H1 (cell line): ENCODE measurements at regions not wholly inside any gene's neighbourhood (a gene's known extent, or its start where the extent isn't known, plus 50 kb on each side); places are given as distances from the start of the nearest gene placed in this dataset.

ENCODE experiments used
- CTCF ChIA-PET: fragments of 300-600 bp; sonication (Branson Sonifier 250); formaldehyde crosslinking; loops from one replicate; lab custom pipeline; 2021; ENCODE audit not compliant: partially characterized antibody; lab: Charles Lee
- POLR2A ChIA-PET: fragments of 300-600 bp; sonication (Branson Sonifier 250); formaldehyde crosslinking; loops from one replicate; lab custom pipeline; 2021; ENCODE audit warnings: inconsistent platforms; ENCODE audit not compliant: partially characterized antibody; lab: Charles Lee
- DNase-seq, 2 experiments: peaks; one replicate each; pipeline versions ENCODE4 v3.0.0 to v3.0.0-alpha.2; 2010 to 2022; ENCODE audit warnings: low spot score in 2 of 2, low read depth in 1 of 2, mixed read lengths in 1 of 2
- FAIRE-seq: peaks from 2 replicates; lab custom pipeline; 2011; peaks lifted over from hg19 to GRCh38; lab: Jason Lieb, UNC
- H2AFZ ChIP-seq: 2 replicates; pipeline ENCODE4 v1.8.1; 2012; ENCODE audit warnings: low read length, inconsistent platforms
- H2AK5ac ChIP-seq: 2 replicates; pipeline ENCODE4 v1.6.1; 2013; ENCODE audit warnings: low read depth, low read length
- H2BK120ac ChIP-seq: replicated peaks from 2 replicates; pipeline ENCODE3; 2013; ENCODE audit warnings: low read depth, low read length, inconsistent platforms
- H2BK12ac ChIP-seq: 2 replicates; pipeline ENCODE4 v1.6.1; 2013; ENCODE audit warnings: low read depth, low read length
- H2BK15ac ChIP-seq: 2 replicates; pipeline ENCODE4 v1.6.1; 2013; ENCODE audit warnings: low read length
- H2BK20ac ChIP-seq: 2 replicates; pipeline ENCODE4 v1.6.1; 2013; ENCODE audit warnings: low read length
- H2BK5ac ChIP-seq: 2 replicates; pipeline ENCODE4 v1.6.1; 2013; ENCODE audit warnings: low read depth, low read length
- H3K14ac ChIP-seq: 2 replicates; pipeline ENCODE4 v1.6.1; 2013; ENCODE audit warnings: inconsistent platforms; ENCODE audit not compliant: insufficient read length
- H3K18ac ChIP-seq: 2 replicates; pipeline ENCODE4 v1.6.1; 2013; ENCODE audit warnings: low read length; ENCODE audit errors: extremely low read depth
- H3K23ac ChIP-seq: 2 replicates; pipeline ENCODE4 v1.6.1; 2013; ENCODE audit warnings: inconsistent platforms; ENCODE audit not compliant: insufficient read length
- H3K23me2 ChIP-seq: 2 replicates; pipeline ENCODE4 v1.6.1; 2013; ENCODE audit warnings: low read depth, low read length
- H3K27ac ChIP-seq: 2 replicates; pipeline ENCODE4 v1.6.1; 2011; ENCODE audit warnings: low read depth, low read length, inconsistent platforms
- H3K27me3 ChIP-seq, 4 experiments: replicated peaks in 1 of 4; 1 replicate in 1 of 4; 2 replicates in 3 of 4; pipeline versions ENCODE4 v1.6.1 to v1.8.1; 2011 to 2013; ENCODE audit warnings: low read length in 3 of 4, mild to moderate bottlenecking in 3 of 4, inconsistent platforms in 2 of 4, mixed read lengths in 2 of 4, moderate library complexity in 1 of 4; ENCODE audit not compliant: control insufficient read depth in 3 of 4, insufficient read depth in 3 of 4; ENCODE audit errors: extremely low read depth in 1 of 4
- H3K36me3 ChIP-seq, 4 experiments: 2 replicates each; pipeline versions ENCODE4 v1.6.1 to v1.8.1; 2011 to 2013; ENCODE audit warnings: mild to moderate bottlenecking in 4 of 4, low read length in 3 of 4, moderate library complexity in 2 of 4, control low read depth in 1 of 4, inconsistent platforms in 1 of 4; ENCODE audit not compliant: insufficient read depth in 4 of 4, control insufficient read depth in 2 of 4
- H3K4ac ChIP-seq: replicated peaks from 2 replicates; pipeline ENCODE3; 2013; ENCODE audit warnings: low read length, low read depth, mixed read lengths, inconsistent platforms; ENCODE audit not compliant: insufficient read length
- H3K4me1 ChIP-seq, 4 experiments: replicated peaks in 1 of 4; 1 replicate in 1 of 4; 2 replicates in 3 of 4; pipeline versions ENCODE4 v1.6.1 to v1.8.1; 2011 to 2013; ENCODE audit warnings: low read length in 3 of 4, inconsistent platforms in 2 of 4, mixed read lengths in 1 of 4; ENCODE audit not compliant: insufficient read depth in 4 of 4, control insufficient read depth in 3 of 4
- H3K4me2 ChIP-seq, 2 experiments: 2 replicates each; pipeline versions ENCODE4 v1.6.1 to v1.8.1; 2011 to 2013; ENCODE audit warnings: low read depth in 2 of 2, low read length in 2 of 2, control low read depth in 1 of 2, inconsistent platforms in 1 of 2, mild to moderate bottlenecking in 1 of 2; ENCODE audit not compliant: insufficient read depth in 1 of 2
- H3K4me3 ChIP-seq, 4 experiments: fragments of 200-600, 300-600 bp in 1 of 4; sonication (generic), shearing (Covaris generic), sonication (Bioruptor Twin) in 1 of 4; 2 replicates each; pipeline versions ENCODE4 v1.5.1 to v1.8.1; 2011 to 2016; ENCODE audit warnings: low read length in 4 of 4, low read depth in 3 of 4, control low read depth in 2 of 4, inconsistent platforms in 2 of 4, mild to moderate bottlenecking in 2 of 4, mixed read lengths in 1 of 4, moderate library complexity in 1 of 4; ENCODE audit not compliant: insufficient read depth in 2 of 4; ENCODE audit errors: extremely low read depth in 1 of 4
- H3K56ac ChIP-seq: replicated peaks from 2 replicates; pipeline ENCODE3; 2013; ENCODE audit warnings: low read depth, mild to moderate bottlenecking, mixed read lengths, low read length, inconsistent platforms; ENCODE audit not compliant: insufficient read length
- H3K79me1 ChIP-seq: 2 replicates; pipeline ENCODE4 v1.6.1; 2013; ENCODE audit warnings: low read depth, low read length, control low read depth
- H3K79me2 ChIP-seq, 2 experiments: 2 replicates each; pipeline versions ENCODE4 v1.6.1 to v1.8.1; 2012 to 2013; ENCODE audit warnings: low read length in 2 of 2, mild to moderate bottlenecking in 2 of 2, inconsistent platforms in 1 of 2; ENCODE audit not compliant: insufficient read depth in 2 of 2, control insufficient read depth in 1 of 2
- H3K9ac ChIP-seq, 4 experiments: replicated peaks in 1 of 4; 1 replicate in 1 of 4; 2 replicates in 3 of 4; pipeline versions ENCODE4 v1.6.1 to v1.8.1; 2011 to 2013; ENCODE audit warnings: low read depth in 3 of 4, low read length in 3 of 4, control low read depth in 2 of 4, mild to moderate bottlenecking in 2 of 4, moderate library complexity in 2 of 4, inconsistent platforms in 1 of 4; ENCODE audit errors: extremely low read depth in 1 of 4
- H3K9me3 ChIP-seq, 2 experiments: 2 replicates each; pipeline versions ENCODE4 v1.6.1 to v1.8.1; 2012 to 2013; ENCODE audit warnings: mild to moderate bottlenecking in 2 of 2, moderate library complexity in 2 of 2, control low read depth in 1 of 2, inconsistent platforms in 1 of 2, low read depth in 1 of 2, low read length in 1 of 2, mixed read lengths in 1 of 2; ENCODE audit not compliant: insufficient read depth in 2 of 2
- H4K20me1 ChIP-seq, 2 experiments: replicated peaks in 1 of 2; 2 replicates each; pipeline versions ENCODE3 to v1.8.1; 2011 to 2013; ENCODE audit warnings: inconsistent platforms in 2 of 2, low read length in 2 of 2, mild to moderate bottlenecking in 1 of 2; ENCODE audit not compliant: insufficient read depth in 2 of 2, control insufficient read depth in 1 of 2
- H4K5ac ChIP-seq: 2 replicates; pipeline ENCODE4 v1.6.1; 2013; ENCODE audit warnings: low read length, low read depth, mixed read lengths, inconsistent platforms; ENCODE audit not compliant: insufficient read length
- H4K8ac ChIP-seq: 2 replicates; pipeline ENCODE4 v1.8.0; 2013; ENCODE audit warnings: mild to moderate bottlenecking, moderate library complexity, low read length, inconsistent platforms; ENCODE audit not compliant: insufficient read depth; ENCODE audit errors: extremely low read depth
- H4K91ac ChIP-seq: replicated peaks from 2 replicates; pipeline ENCODE3; 2013; ENCODE audit warnings: low read length, mixed read lengths, inconsistent platforms; ENCODE audit not compliant: insufficient read length
- BACH1 ChIP-seq: IDR thresholded peaks from 2 replicates; pipeline ENCODE4 v1.6.1; 2012; ENCODE audit warnings: low read length, improper control_type of control experiment
- GTF2F1 ChIP-seq: IDR thresholded peaks from 2 replicates; pipeline ENCODE4 v1.6.1; 2012; ENCODE audit warnings: low read depth, low read length, improper control_type of control experiment, borderline replicate concordance
- POLR2A ChIP-seq, 2 experiments: IDR thresholded peaks; 1 replicate in 1 of 2; 2 replicates in 1 of 2; pipeline ENCODE4 v1.6.1; 2011; ENCODE audit warnings: low read depth in 2 of 2, low read length in 2 of 2, mild to moderate bottlenecking in 2 of 2; ENCODE audit errors: control extremely low read depth in 1 of 2
- POLR2AphosphoS5 ChIP-seq: IDR thresholded peaks from 2 replicates; pipeline ENCODE4 v1.6.1; 2011; ENCODE audit warnings: low read depth, low read length
- RAD21 ChIP-seq, 2 experiments: IDR thresholded peaks in 1 of 2; conservative IDR thresholded peaks in 1 of 2; 2 replicates each; pipeline ENCODE4 v1.6.1; 2011; ENCODE audit warnings: low read depth in 2 of 2, low read length in 2 of 2, improper control_type of control experiment in 1 of 2, inconsistent platforms in 1 of 2, mild to moderate bottlenecking in 1 of 2, moderate library complexity in 1 of 2
- RBBP5 ChIP-seq: IDR thresholded peaks from 2 replicates; pipeline ENCODE4 v1.7.1; 2012; ENCODE audit warnings: low read depth, mild to moderate bottlenecking, inconsistent platforms, low read length, moderate library complexity, borderline replicate concordance
- WGBS, 2 experiments: shearing (Covaris generic) in 1 of 2; methylation state at CpG; one replicate each; pipeline versions ENCODE4 v1.1.6 to v1.1.7; 2013 to 2015; ENCODE audit warnings: low lambda C conversion rate in 2 of 2, mixed read lengths in 2 of 2, inconsistent platforms in 1 of 2, low coverage in 1 of 2, missing lambda C conversion rate in 1 of 2; ENCODE audit not compliant: insufficient replicate concordance in 2 of 2, insufficient coverage in 1 of 2, insufficient read length in 1 of 2; ENCODE audit errors: extremely low coverage in 1 of 2, missing lambda C conversion rate in 1 of 2; 5-methylcytosine and 5-hydroxymethylcytosine counted together
- TF ChIP-seq, protein P1 (sequence below), 3 experiments: IDR thresholded peaks; 1 replicate in 2 of 3; 2 replicates in 1 of 3; pipeline versions ENCODE4 v1.5.1 to v1.6.1; 2011; ENCODE audit warnings: low read length in 3 of 3, mild to moderate bottlenecking in 3 of 3, inconsistent platforms in 2 of 3, low read depth in 1 of 3, moderate library complexity in 1 of 3; ENCODE audit not compliant: insufficient read depth in 1 of 3; ENCODE audit errors: control extremely low read depth in 1 of 3
- TF ChIP-seq, protein P2 (sequence below): IDR thresholded peaks from 2 replicates; pipeline ENCODE4 v1.6.1; 2012; ENCODE audit warnings: low read length, inconsistent platforms
- TF ChIP-seq, protein P3 (sequence below): IDR thresholded peaks from 2 replicates; pipeline ENCODE4 v1.6.1; 2012; ENCODE audit warnings: inconsistent platforms

DNA sequence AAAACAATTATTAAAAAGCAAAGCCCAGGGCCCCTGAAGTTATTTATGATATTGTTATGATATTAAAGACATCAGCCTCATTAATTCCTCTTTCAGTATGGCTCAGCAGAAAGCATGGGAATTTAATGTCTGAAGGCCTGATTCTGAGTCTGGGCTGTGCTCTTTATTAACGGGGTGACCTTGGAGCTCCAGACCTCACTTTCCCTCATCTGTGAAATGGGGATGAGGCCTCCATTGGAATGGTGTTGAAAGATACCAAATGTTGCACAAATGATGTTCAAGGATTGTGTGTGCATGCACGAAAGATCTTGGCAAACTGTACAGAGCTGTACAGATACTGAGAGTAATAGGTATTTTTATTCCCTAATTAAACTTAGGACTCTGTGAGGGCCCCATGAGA is 92.3 kb upstream of the PCBD1 start:
- H2AK5ac ChIP-seq = no peak overlapping the region
- no peak overlapping the region for H4K8ac ChIP-seq
- no peak overlapping the region for H3K56ac ChIP-seq
- H2AFZ ChIP-seq = no peak overlapping the region
- no peak overlapping the region for H4K5ac ChIP-seq
- H2BK12ac ChIP-seq = no peak overlapping the region
- no peak overlapping the region for H3K9ac ChIP-seq
- H3K14ac ChIP-seq = no peak overlapping the region
- H3K27ac ChIP-seq = no peak overlapping the region
- ChIA-PET CTCF (interaction anchor here (0.9 kb wide), 2 partner anchors 52 to 55 kb away, joined by 3 to 4 read pairs; no protein-coding TSS in a partner anchor), POLR2A (no interaction called here)
- whole genome bisulfite sequencing, 2 experiments = 92% methylated on average over 2 of the region's 2 CpGs; no CpG with 5 or more reads in 1 of the 2 experiments
- H2BK20ac ChIP-seq = no peak overlapping the region
- no peaks in the 10 kb centered on the region; a peak in 1 of 7 replicates for H3K27me3 ChIP-seq
- H2BK15ac ChIP-seq = no peak overlapping the region
- no peak for FAIRE-seq
- no peak overlapping the region for H2BK5ac ChIP-seq
- no peaks in the 10 kb centered on the region for H3K79me1 ChIP-seq
- no peak overlapping the region for H3K4me3 ChIP-seq
- H3K4me1 ChIP-seq = peaks cover 0 to 1% (median 0%) of the 10 kb centered on the region in 4 experiments; a peak in 1 of 7 replicates
- no peaks in the 10 kb centered on the region for H3K36me3 ChIP-seq
- no peaks in the 10 kb centered on the region for H3K23me2 ChIP-seq
- H3K18ac ChIP-seq = no peak overlapping the region
- no peak overlapping the region for H3K4me2 ChIP-seq
- H3K23ac ChIP-seq = no peak overlapping the region
- H4K91ac ChIP-seq = no peak overlapping the region
- no peak overlapping the region for H2BK120ac ChIP-seq
- H3K9me3 ChIP-seq = no peaks in the 10 kb centered on the region
- H3K79me2 ChIP-seq = no peaks in the 10 kb centered on the region
- no peaks in the 10 kb centered on the region for H4K20me1 ChIP-seq
- DNase-seq = no peak
- no peak overlapping the region for H3K4ac ChIP-seq
- no peak for TF ChIP-seq RBBP5
- no peak for TF ChIP-seq POLR2AphosphoS5
- TF ChIP-seq RAD21 (IDR thresholded peaks at IDR 0.05 in 1 of 2, conservative IDR thresholded peaks at IDR 0.05 in 1 of 2; ENCODE audit: low read depth in 2 of 2, low read length in 2 of 2) = no peak
- TF ChIP-seq, protein P1, sequence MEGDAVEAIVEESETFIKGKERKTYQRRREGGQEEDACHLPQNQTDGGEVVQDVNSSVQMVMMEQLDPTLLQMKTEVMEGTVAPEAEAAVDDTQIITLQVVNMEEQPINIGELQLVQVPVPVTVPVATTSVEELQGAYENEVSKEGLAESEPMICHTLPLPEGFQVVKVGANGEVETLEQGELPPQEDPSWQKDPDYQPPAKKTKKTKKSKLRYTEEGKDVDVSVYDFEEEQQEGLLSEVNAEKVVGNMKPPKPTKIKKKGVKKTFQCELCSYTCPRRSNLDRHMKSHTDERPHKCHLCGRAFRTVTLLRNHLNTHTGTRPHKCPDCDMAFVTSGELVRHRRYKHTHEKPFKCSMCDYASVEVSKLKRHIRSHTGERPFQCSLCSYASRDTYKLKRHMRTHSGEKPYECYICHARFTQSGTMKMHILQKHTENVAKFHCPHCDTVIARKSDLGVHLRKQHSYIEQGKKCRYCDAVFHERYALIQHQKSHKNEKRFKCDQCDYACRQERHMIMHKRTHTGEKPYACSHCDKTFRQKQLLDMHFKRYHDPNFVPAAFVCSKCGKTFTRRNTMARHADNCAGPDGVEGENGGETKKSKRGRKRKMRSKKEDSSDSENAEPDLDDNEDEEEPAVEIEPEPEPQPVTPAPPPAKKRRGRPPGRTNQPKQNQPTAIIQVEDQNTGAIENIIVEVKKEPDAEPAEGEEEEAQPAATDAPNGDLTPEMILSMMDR (IDR thresholded peaks at IDR 0.05; ENCODE audit: control extremely low read depth in 1 of 3, insufficient read depth in 1 of 3, low read depth in 1 of 3, low read length in 3 of 3) = no peak
- TF ChIP-seq, protein P2, sequence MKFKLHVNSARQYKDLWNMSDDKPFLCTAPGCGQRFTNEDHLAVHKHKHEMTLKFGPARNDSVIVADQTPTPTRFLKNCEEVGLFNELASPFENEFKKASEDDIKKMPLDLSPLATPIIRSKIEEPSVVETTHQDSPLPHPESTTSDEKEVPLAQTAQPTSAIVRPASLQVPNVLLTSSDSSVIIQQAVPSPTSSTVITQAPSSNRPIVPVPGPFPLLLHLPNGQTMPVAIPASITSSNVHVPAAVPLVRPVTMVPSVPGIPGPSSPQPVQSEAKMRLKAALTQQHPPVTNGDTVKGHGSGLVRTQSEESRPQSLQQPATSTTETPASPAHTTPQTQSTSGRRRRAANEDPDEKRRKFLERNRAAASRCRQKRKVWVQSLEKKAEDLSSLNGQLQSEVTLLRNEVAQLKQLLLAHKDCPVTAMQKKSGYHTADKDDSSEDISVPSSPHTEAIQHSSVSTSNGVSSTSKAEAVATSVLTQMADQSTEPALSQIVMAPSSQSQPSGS = no peak
- TF ChIP-seq GTF2F1 = no peak
- TF ChIP-seq, protein P3, sequence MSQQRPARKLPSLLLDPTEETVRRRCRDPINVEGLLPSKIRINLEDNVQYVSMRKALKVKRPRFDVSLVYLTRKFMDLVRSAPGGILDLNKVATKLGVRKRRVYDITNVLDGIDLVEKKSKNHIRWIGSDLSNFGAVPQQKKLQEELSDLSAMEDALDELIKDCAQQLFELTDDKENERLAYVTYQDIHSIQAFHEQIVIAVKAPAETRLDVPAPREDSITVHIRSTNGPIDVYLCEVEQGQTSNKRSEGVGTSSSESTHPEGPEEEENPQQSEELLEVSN = no peak
- TF ChIP-seq BACH1 = no peak
- no peak for TF ChIP-seq POLR2A (IDR thresholded peaks at IDR 0.05; ENCODE audit: control extremely low read depth in 1 of 2, low read depth in 2 of 2, low read length in 2 of 2)
